GM12892 (cell line): ENCODE measurements at regions not wholly inside any gene's neighbourhood (a gene's known extent, or its start where the extent isn't known, plus 50 kb on each side); places are given as distances from the start of the nearest gene placed in this dataset.

Experiments
- POLR2A ChIP-seq: IDR thresholded peaks from 2 replicates; pipeline ENCODE4 v1.6.1; 2011; ENCODE audit warnings: low read depth, low read length, control low read depth
- POLR2AphosphoS5 ChIP-seq: IDR thresholded peaks from 2 replicates; pipeline ENCODE4 v1.6.1; 2011; ENCODE audit warnings: low read depth, low read length, control low read depth
- TAF1 ChIP-seq: IDR thresholded peaks from 2 replicates; pipeline ENCODE4 v1.6.1; 2011; ENCODE audit warnings: low read depth, mild to moderate bottlenecking, control low read depth, low read length, borderline replicate concordance

DNA sequence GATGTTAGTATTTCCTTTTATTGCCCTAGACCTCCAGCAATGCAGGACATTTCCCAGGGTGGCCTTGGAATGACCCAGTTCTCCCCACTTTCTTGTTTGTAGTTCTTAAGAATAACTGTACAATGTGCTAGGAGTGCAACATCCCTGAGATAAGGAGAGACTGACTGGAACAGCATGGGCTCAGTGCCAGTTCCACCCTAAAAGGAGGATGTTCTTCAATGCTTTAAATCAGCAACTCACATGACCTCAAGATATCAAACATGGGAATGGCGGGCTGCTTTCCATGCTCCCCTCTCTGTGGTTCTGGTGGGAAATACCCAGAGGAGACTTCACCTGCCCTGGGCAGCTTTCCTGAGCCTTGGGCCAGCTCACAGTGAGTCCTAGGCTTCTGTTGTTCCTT lies 766.9 kb upstream of the FBXO33 start:
- no peak for TF ChIP-seq POLR2A
- no peak for TF ChIP-seq POLR2AphosphoS5
- TF ChIP-seq TAF1 = no peak
